Left renal pelvis (tissue), 4 donors: ENCODE measurements at regions not wholly inside any gene's neighbourhood (a gene's known extent, or its start where the extent isn't known, plus 50 kb on each side); places are given as distances from the start of the nearest gene placed in this dataset.

Source experiments
- DNase-seq, 4 donors: peaks; one replicate each; pipeline ENCODE4 v3.0.0-alpha.2; 2013; ENCODE audit warnings: low read depth in 4 of 4, low spot score in 3 of 4

DNA sequence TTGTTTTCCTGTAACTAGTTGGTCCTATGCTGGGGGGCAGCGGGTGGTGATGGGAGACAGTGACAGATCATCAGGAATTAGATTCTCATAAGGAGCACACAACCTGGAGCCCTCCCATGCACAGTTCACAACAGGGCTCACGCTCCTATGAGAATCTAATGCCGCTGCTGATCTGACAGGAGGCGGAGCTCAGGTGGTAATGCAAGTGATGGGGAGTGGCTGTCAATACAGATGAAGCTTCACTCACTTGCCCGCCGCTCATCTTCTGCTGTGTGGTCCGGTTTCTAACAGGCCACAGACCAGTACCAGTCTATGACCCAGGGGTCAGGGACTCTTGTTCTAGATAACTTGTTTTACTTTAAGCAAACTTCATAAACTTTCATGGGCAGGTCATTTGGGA lies 205.3 kb upstream of the SLC14A2 start:
- DNase-seq: no peak

DNA sequence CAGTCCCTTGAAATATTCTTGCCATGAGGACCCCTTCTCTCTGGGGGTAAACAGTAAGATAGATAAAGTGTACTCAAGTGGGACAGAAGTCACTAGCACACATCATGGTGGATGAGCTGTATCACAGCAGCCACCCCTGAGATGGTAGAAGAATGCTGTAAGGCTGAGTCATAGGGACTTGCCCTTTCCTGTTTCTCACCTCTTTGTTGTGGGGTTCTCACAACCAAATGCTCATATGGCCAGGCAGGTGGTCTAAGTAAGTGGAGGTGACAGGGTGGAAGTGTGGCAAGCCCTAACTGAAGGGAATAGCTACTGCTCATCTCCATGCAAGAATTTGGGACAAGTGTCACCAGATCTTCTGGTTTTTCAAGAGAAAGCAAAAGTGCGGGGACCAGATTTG lies 202.7 kb upstream of the SLC14A2 start:
- no peak for DNase-seq

DNA sequence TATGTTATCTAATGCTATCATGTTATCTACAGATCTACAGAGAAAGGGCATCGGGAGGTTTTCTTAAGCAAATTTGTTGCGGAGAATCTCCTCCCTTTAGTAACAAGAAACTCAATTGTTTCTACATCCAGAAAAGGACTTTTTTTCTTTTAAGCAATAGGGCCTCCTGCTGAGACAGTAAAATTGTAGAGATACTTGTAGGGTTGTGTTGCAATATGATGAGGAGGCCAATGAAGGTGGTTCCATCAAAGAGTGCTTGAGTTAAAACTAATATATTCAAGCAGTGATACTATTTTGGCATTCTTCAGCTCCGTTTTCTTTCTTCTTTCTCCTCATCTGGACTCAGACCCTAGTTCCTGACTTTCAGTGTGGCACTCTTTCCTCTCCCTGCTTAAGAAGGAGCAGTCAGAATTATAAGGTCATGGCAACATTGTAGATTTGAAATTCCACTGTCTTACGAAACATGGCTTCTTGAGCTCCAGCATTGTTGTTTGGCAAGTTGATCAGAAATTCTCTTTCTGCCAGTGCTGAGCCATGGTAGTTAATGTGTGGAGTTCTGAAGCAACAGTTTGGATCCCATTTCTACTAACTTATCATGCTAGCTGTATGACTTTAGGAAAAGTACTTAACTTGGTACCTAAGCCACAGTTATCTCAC lies 202.0 kb upstream of the SLC14A2 start:
- DNase-seq: no peak

DNA sequence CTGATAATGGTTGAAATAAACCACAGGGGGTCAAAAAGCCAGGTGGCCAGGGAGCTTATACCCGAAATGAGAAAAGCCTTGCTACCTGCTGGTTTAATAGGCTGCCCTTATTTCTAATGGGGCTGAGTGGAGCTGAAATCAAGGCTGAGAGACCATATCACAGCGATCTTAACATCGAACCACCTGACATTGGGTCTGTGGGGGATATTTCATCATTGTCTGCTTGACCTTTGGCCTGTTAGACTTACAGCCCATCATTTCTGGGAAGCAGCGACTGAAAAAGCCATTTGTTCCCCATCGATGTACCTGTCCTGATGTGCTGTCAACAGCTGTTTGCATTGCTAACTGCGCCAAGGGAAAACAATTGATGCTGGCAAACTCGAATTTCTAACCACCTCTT lies 199.7 kb upstream of the SLC14A2 start:
- no peak for DNase-seq

DNA sequence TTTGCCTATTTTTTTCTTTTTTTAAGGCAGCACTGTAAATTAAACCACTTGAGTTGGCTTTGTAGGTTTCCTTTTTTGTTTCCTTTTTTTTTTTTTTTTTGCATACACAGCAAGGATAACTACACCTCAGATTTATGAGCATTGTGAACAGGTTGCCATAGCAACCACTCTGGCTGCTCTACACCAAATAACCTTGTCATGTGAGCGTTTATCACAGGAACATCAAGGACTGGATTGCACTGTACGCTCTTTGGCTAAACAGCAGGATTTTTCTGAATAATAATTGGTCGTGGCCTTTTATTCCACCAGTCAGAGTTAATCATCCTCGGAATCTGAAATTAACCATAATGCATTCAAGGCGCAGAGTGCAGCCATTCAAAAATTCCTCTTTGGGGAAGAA lies 199.1 kb upstream of the SLC14A2 start:
- DNase-seq: peak; percentile 48 to 71 (median 50)

DNA sequence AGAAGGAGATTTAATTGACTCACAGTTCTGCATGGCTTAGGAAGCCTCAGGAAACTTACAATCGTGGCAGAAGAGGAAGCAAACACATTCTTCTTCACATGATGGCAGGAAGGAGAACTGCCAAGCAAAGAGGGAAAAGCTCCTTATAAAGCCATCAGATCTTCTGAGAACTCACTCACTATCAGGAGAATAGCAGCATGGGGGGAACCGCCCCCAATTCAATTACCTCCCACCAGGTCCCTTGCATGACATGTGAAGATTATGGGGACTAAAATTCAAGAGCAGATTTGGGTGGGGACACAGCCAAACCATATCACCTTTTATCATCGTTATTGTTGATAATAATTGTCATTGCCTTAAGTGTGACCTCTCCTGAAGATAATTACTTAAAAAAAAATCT lies 197.9 kb upstream of the SLC14A2 start:
- DNase-seq: no peak

DNA sequence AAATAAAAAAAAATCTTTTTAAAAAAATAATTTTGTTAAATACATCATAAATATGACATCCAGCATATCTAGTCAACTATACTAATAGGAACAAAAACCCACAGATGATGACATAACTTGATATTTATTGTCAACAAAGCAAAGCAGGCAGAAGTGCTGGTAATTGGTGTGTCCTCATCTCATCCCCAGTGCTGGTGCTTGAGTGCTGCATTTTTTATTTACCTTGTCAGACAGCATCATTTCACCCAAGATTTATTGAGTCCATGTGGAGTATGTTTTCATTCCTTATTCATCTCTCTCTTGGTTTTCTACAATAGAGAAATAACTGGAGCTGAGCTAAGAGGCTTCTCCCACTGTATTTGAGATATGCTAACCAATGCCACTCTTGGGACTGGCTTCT lies 191.6 kb upstream of the SLC14A2 start:
- DNase-seq: no peak

DNA sequence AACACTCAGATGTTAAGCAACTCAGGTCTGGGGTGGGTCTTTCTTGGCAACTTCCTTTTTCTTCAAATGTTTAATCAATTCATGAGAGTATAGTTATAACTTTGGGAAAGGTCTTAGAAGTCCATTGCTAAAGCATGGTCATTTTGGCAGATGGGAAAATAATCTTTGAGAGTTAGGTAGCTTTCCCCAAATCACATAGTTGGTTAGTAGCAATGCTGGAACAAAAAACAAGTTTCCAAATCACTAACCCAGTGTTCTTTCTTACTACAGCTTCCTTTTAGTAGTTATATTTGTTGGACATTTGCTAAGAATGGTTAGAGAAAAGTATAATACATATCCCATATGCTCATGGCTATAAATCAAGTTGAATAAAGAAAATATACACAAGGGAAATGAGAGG lies 185.2 kb upstream of the SLC14A2 start:
- no peak for DNase-seq

DNA sequence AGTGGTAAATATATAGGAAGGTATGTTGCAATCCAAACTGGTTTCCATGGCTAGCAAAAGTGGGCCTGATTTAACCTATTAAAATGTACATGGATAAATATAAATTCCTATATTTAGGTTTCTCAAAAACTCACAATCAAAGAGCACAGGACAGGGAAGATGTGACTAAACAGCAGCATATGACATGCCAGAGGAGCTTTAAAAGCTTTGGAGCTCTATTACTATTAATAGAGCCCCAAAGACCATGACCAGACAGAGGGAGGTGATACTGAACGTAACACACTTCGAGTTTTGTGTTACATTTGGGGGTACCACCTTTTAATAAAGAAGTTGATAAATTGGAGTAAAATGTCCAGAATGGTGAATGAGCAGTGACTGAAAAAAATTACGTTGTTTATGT lies 179.5 kb upstream of the SLC14A2 start:
- DNase-seq: no peak

DNA sequence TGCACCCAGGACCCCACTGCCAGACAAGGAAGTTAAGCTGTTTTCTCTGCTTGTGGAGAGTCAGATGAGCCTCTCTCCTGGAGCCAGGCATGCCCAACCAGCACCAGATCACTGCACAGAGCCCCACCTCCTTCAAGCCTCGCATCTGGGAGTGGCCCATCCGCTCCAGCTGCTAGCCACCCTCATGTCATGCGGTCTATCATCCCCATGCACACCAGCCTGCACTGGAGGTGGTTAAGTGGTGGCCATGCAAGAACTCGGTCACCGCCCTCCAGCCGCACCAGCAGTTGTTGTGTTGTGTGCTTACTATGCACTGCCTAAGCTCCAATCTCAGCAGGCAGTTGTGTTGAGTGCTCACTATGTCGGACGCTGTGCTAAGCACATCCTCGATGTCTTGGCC lies 177.9 kb upstream of the SLC14A2 start:
- no peak for DNase-seq

DNA sequence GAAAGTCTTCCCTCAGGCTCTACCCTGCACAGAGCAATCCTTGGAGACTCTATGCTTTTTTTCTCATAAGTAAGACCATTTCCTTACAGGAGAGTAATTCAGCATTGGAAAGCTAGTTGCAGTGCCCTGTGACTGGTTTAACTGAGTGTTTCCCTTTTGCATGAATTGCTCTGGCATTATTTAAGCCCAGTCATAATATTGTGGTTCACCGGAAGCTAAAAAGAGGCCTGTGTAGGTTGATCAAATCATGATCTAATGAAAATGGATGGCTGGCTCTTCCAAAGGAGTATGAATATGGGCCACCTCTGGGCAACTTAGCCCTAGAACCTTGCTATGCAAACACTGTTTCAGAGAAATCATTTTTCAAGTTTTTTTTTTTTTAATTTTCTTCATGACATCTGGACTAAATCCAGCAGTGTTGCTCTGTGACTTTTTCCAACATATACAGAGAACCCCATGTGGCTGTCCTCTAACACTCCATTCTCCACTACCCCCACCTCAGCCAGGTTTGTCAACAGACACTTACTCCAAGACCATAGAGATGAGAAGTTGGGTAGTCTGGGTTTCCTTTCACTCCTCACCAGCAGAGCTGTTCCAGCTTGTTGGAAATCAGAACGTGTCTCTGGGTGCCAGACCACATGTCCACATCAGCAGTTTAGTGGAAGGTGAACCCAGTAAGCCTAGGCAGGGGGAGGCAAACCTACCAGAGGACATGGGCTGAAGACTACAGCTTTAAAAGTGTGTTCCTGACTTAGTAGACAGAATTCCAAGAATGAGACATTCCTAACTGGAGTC lies 175.2 kb upstream of the SLC14A2 start:
- DNase-seq: no peak

DNA sequence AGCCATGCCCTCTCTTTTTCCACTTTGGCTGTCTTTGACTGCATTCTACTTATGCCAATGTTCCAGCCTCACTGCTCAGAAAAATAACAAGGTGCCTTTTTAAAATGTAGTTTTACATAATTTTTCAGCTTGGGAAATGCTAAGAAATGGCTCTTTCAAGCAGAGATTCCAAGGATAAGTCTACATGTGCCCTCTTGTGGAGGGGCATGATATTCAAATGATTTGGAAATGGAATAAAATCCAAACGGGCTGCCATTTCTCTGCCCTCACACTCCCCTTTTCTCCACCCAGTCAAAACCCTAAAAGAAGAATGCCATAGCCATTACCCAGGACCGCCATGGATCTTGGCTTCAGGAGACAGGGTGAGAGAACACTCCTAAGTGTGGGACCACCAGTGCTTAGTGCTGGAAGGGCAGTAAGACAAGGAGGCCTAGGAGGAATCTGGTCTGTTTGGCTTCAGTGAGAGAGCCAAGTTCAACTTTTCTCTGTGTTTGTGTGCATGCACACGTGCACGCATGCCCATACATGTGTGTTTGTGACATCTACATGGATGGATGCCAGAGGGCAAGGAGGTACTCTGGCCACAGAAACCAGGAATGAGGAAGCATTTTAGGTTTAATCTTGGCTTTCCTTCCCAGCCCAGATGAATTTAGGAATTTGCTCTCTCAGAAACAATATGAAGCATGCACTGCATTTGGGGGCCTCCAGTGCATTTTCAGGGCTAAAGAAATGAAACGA lies 174.0 kb upstream of the SLC14A2 start:
- no peak for DNase-seq

DNA sequence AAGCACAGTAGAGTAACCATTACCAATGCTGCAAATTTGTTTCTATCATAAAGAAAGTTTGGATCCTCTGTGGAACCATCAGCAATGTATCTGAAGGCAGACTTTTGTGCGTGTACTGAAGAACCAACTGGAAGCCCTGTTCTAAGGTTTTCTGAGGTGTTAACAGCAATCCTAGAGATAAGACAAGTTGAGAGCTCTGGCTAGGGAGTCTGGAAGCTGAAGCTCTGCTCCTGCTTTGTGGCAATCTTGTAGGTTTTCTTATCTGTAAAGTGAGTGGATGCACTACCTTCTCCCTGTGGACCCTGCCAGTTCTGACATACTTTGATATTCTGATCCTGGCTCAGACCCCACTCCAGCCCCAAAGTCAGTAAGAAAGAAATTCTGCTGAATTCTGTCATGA lies 171.2 kb upstream of the SLC14A2 start:
- DNase-seq: no peak

DNA sequence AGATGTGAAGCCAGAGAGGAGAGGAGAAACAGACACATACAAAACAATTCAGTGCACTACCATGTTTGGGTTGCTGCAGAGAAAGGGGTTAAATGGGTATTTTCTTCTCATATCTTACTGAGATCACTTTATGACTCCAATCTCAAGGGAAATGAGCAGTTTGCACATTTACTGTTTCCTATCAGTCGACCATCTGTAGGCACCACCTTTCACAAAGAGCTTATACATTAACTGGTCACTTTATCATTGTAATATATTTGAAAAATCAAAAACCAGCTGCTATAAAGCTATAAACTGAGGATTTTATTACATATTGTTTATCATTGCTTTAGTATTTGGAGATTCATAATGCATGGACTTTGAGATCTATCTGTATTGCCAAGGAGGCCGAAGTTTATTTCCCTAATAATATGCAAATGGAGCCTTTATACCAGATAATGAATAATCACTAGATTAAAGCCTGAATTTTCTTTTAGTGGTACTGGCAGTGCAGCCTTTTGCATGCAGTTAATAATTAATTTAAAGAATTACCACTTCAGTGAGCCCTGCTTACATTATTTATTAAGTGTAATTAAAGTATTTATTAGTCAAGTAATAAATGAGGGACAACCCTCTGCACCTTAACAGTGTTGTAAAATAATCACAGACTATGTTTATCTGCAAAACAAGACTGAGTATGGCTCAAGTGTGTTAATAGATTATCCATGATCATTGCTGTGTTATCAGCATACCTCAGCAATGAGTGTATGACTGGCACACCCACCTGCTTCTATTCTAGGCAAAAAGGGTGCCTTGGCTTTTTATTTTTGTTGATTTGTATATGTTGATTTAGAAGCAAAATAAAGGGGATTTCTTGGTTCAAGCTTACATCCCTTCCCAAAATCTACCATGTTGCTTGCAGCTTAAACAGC lies 167.7 kb upstream of the SLC14A2 start:
- no peak for DNase-seq

DNA sequence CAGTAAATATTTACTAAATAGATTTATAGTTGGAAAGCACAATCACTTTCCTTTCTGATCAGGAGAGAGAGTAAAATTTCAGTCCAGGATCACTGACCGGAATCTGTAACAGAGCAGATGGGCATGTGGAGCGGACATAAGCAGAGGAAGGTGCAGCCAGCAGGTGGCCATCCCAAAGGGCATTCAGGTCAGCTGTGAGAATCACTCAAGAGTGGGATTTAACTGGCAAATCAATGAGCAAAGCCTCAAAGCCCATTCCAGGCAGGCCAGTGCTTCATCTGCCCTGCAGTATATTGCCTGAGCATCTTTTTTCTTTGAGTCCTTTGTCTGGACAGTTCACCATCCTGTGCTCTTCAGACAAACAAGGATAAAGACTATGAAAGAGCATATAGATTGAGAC lies 166.4 kb upstream of the SLC14A2 start:
- no peak for DNase-seq

DNA sequence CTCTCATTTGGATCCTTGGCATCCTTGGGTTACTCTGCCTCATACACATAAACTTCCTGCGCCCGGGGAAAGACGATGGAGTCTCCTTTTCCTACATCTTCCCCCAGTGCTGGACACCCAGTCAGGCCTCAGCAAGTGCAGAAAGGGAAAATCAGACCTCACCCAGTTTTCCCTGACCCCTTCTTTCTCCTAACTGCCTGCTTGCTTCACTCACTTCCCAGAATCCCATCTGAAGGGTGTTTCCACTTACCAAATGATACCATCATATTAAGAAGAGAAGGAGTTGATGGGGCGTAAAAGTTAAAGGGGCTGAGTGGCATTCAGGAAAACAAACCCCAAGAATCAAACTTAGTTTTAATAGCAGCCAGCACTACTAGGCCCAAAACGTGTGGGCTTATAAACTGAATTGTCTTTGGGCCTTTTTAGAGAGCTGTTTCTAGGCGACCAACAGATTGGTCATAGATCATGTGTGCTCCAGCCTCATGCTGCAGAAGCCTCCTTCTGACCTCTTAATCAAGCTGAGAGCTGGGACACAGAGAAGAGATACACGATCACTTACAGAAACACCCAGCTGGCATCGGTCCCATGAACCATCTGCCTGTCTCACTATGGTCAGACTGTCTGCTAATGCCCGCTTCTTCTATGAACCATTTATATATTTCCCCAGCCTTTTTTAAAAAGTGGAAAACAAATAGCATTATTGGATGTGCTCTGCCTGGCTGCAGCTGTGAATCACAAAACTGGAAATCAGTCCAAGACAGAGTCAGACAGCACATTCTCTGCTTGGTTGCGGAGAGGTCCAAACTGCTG lies 165.7 kb upstream of the SLC14A2 start:
- DNase-seq: peak in 2 of 4 donors; percentile 29 to 46

DNA sequence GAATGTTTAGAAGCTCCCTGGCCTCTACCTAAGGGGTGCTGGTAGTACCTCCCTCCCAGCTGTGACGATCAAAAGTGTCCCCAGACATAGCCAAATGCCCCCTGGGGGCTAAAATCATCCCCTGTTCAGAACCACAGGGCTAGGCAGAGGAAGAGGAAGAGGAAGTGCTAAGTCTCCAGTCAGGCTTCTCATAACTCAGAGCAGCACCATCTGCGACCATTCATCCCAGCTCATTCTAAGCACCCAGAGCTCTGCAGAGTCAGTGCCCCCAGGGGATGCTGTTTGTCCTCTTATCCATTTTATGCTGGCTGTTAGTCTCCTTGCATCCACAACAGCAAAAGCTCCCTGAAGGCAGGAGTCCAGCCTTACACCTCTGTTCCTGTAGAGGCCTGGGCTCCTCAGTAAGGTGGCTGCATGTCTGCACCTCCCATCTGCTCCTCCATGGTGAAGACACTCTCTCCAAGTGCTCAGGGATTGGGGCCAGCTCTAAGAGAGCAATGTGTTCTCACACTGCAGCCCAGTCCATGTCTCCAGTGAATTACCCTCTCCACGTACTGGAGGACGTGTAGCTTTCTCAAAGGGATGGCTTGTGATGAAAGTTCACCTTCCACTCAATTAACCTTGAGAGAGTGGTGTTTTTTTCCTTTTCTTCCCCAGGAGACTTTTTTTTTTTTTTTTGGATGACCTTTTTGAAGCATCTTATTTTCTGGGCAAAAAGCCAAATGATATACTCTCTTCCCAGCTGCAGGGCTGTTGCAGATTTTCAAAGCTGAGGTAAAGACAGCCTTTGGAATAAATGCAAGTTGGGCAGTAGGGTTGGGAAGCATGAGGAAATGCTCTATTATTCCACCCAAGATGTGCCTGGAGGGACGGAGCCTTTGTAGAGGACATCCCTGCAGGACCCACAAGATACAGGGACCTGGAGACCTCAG lies 158.9 kb upstream of the SLC14A2 start:
- DNase-seq: no peak

DNA sequence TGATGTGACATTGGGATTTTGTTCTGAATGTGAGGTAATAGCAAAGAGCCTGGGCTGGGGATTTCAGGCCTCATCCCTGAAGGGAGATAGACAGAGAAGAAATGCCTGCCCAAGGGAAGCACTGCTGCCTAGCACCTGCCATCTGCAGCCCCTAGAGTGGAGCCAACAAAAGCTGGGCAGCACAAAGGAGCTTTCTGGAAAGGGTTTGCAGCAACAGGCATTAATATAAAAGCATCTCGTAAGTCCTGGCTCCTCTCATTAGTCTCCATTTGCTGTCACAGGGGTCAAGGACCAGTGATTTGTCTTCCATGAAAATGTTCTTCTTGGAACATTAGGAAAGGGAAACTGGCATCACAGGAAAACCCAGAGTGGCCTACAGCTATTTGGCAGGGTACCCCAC lies 157.2 kb upstream of the SLC14A2 start:
- DNase-seq: no peak

DNA sequence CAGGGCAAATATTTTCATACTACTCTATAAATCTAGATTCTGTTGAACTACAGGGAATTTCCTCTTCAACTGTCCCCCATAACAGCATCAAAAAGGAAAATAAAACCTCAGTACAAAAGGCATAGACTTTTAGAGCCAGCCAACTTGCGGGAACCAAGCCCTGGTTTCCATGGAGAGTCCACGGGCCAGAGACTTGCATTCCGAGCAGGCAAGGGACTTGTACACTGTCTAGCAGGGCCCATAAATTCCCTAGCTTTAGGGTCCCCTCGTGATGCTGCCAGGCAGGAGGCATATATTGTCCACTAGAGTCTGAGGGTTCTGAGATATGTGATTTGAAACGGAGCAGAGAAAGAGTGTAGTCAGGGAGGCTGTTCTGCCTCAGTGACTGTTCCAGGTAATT lies 153.1 kb upstream of the SLC14A2 start:
- peak in 2 of 4 donors; percentile 12 to 25 for DNase-seq
